Gastrocnemius medialis (tissue), 4 donors: ENCODE measurements at regions not wholly inside any gene's neighbourhood (a gene's known extent, or its start where the extent isn't known, plus 50 kb on each side); places are given as distances from the start of the nearest gene placed in this dataset.

Experiments used
- POLR2A ChIP-seq, 2 donors: fragments of 450-650 bp; IDR thresholded peaks; one replicate each; pipeline ENCODE4 v1.6.1; 2017; ENCODE audit warnings: antibody characterized with exemption in 2 of 2, mild to moderate bottlenecking in 2 of 2, moderate library complexity in 2 of 2
- TF ChIP-seq, protein P1 (sequence below), 5 experiments: fragments of 450-650 bp in 3 of 5; fragments of 200-600 bp in 2 of 5; sonication (generic) in 2 of 5; IDR thresholded peaks in 4 of 5; conservative IDR thresholded peaks in 1 of 5; 1 replicate in 4 of 5; 2 replicates in 1 of 5; pipeline ENCODE4 v1.5.1; 2016 to 2019; ENCODE audit warnings: antibody characterized with exemption in 5 of 5, mild to moderate bottlenecking in 3 of 5, moderate library complexity in 3 of 5

DNA sequence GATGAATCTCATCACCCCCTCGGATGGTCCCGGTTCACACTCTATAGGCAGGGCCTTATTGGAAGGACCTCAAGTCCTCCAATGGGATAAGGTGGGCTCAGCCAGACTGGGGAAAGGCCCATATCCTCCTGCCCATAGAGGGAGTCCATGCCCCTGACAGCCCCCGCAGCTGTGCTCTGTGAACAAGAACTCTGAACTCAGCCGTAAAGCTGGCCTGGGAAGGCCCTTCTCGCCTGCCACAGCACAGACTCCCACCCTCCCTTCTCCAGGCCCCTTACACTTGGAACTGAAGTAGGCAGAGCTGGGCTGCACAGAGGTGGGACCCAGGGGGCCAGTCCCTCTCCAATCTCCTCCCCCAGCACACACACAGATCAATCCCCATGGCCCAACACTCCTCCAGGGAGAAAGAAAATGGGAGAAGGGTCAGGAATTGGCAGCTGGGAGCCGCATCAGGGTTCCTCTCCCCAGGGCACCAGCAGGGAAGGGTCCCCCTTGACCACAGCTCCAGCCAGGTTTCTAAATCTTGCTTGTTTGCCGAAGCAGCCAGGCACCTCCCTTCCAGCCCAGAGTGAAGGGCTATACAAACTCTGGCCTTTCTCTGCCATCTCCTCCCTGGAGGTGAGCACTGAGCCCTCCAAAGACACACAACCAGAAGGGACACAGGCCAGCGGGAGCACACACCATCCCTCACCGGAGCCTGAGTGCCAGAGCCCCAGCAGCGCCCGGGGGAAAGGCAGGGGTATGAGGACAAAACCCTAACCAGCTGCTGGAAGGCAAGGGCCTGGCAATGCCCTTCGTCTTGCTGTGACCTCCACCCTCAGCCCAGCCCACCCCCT is 454.1 kb downstream of the SOX9 start:
- TF ChIP-seq, protein P1, sequence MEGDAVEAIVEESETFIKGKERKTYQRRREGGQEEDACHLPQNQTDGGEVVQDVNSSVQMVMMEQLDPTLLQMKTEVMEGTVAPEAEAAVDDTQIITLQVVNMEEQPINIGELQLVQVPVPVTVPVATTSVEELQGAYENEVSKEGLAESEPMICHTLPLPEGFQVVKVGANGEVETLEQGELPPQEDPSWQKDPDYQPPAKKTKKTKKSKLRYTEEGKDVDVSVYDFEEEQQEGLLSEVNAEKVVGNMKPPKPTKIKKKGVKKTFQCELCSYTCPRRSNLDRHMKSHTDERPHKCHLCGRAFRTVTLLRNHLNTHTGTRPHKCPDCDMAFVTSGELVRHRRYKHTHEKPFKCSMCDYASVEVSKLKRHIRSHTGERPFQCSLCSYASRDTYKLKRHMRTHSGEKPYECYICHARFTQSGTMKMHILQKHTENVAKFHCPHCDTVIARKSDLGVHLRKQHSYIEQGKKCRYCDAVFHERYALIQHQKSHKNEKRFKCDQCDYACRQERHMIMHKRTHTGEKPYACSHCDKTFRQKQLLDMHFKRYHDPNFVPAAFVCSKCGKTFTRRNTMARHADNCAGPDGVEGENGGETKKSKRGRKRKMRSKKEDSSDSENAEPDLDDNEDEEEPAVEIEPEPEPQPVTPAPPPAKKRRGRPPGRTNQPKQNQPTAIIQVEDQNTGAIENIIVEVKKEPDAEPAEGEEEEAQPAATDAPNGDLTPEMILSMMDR (IDR thresholded peaks at IDR 0.05 in 4 of 5, conservative IDR thresholded peaks at IDR 0.05 in 1 of 5): no peak
- no peak for TF ChIP-seq POLR2A (IDR thresholded peaks at IDR 0.05)
